SK-N-MC (cell line): ENCODE measurements at regions not wholly inside any gene's neighbourhood (a gene's known extent, or its start where the extent isn't known, plus 50 kb on each side); places are given as distances from the start of the nearest gene placed in this dataset.

Experiments used
- EZH2 ChIP-seq: fragments of 200-600 bp; sonication (generic); IDR thresholded peaks from one replicate; pipeline ENCODE4 v1.6.1; 2017; ENCODE audit warnings: antibody characterized with exemption
- POLR2AphosphoS5 ChIP-seq: IDR thresholded peaks from 2 replicates; pipeline ENCODE4 v1.6.1; 2012; ENCODE audit warnings: mild to moderate bottlenecking, low read depth, low read length, borderline replicate concordance

- TF ChIP-seq EZH2 (no peak), POLR2AphosphoS5 (no peak)
Measured at GRCh38 chr4:121510341-121510874, 129.6 kb upstream of the QRFPR start.
